K562 (cell line): ENCODE measurements at regions not wholly inside any gene's neighbourhood (a gene's known extent, or its start where the extent isn't known, plus 50 kb on each side); places are given as distances from the start of the nearest gene placed in this dataset.

ENCODE experiments used
- SRF ChIP-seq, 2 experiments: fragments of 250-450, 450-650 bp in 1 of 2; sonication (Bioruptor Pico) in 1 of 2; sonication (generic) in 1 of 2; formaldehyde crosslinking; IDR thresholded peaks; 2 replicates each; pipeline versions ENCODE4 v1.5.0 to v1.5.1; 2020 to 2022; ENCODE audit warnings: mild to moderate bottlenecking in 1 of 2, missing genetic modification reagents in 1 of 2
- TF ChIP-seq, protein P1 (sequence below), 2 experiments: fragments of 450-650 bp; formaldehyde crosslinking in 1 of 2; IDR thresholded peaks; 2 replicates each; pipeline versions ENCODE4 v1.4.0 to v1.6.1; 2014 to 2020; ENCODE audit warnings: mild to moderate bottlenecking in 2 of 2, borderline replicate concordance in 1 of 2, low read depth in 1 of 2
- TF ChIP-seq, protein P2 (sequence below): fragments of 450-650 bp; IDR thresholded peaks from 2 replicates; pipeline ENCODE4 v1.6.1; 2018; ENCODE audit not compliant: partially characterized antibody

DNA sequence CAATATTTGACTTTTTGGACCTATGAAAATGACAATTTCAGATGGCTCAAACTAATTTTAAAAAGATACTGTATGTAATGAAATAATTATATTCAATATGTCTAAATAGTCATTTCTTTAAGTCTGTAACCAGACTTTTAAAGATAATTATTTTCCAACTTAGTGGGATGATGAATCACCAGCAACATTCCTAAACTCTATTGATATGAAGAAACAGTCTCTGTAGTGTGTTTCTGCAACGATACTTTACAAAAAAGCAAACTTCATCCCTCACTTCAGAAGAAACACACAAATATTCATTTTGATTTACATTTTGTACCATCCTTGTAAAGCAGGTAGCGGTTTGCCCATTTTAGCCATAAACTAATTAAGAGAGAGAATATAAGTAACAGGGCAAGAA, 417.4 kb downstream of the EFNB2 start (continued):
- TF ChIP-seq, protein P1, sequence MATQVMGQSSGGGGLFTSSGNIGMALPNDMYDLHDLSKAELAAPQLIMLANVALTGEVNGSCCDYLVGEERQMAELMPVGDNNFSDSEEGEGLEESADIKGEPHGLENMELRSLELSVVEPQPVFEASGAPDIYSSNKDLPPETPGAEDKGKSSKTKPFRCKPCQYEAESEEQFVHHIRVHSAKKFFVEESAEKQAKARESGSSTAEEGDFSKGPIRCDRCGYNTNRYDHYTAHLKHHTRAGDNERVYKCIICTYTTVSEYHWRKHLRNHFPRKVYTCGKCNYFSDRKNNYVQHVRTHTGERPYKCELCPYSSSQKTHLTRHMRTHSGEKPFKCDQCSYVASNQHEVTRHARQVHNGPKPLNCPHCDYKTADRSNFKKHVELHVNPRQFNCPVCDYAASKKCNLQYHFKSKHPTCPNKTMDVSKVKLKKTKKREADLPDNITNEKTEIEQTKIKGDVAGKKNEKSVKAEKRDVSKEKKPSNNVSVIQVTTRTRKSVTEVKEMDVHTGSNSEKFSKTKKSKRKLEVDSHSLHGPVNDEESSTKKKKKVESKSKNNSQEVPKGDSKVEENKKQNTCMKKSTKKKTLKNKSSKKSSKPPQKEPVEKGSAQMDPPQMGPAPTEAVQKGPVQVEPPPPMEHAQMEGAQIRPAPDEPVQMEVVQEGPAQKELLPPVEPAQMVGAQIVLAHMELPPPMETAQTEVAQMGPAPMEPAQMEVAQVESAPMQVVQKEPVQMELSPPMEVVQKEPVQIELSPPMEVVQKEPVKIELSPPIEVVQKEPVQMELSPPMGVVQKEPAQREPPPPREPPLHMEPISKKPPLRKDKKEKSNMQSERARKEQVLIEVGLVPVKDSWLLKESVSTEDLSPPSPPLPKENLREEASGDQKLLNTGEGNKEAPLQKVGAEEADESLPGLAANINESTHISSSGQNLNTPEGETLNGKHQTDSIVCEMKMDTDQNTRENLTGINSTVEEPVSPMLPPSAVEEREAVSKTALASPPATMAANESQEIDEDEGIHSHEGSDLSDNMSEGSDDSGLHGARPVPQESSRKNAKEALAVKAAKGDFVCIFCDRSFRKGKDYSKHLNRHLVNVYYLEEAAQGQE (IDR thresholded peaks at IDR 0.05; ENCODE audit: borderline replicate concordance) = no peak
- TF ChIP-seq, protein P1 (CRISPR knock-in tag; IDR thresholded peaks at IDR 0.05; ENCODE audit: low read depth) = no peak
- TF ChIP-seq, protein P2, sequence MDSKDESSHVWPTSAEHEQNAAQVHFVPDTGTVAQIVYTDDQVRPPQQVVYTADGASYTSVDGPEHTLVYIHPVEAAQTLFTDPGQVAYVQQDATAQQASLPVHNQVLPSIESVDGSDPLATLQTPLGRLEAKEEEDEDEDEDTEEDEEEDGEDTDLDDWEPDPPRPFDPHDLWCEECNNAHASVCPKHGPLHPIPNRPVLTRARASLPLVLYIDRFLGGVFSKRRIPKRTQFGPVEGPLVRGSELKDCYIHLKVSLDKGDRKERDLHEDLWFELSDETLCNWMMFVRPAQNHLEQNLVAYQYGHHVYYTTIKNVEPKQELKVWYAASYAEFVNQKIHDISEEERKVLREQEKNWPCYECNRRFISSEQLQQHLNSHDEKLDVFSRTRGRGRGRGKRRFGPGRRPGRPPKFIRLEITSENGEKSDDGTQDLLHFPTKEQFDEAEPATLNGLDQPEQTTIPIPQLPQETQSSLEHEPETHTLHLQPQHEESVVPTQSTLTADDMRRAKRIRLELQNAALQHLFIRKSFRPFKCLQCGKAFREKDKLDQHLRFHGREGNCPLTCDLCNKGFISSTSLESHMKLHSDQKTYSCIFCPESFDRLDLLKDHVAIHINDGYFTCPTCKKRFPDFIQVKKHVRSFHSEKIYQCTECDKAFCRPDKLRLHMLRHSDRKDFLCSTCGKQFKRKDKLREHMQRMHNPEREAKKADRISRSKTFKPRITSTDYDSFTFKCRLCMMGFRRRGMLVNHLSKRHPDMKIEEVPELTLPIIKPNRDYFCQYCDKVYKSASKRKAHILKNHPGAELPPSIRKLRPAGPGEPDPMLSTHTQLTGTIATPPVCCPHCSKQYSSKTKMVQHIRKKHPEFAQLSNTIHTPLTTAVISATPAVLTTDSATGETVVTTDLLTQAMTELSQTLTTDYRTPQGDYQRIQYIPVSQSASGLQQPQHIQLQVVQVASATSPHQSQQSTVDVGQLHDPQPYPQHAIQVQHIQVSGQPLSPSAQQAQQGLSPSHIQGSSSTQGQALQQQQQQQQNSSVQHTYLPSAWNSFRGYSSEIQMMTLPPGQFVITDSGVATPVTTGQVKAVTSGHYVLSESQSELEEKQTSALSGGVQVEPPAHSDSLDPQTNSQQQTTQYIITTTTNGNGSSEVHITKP = no peak
- no peak for TF ChIP-seq SRF (CRISPR knock-in tag; IDR thresholded peaks at IDR 0.05)
